ENCODE measurements at regions not wholly inside any gene's neighbourhood (a gene's known extent, or its start where the extent isn't known, plus 50 kb on each side); places are given as distances from the start of the nearest gene placed in this dataset.
A peak's percentile ranks its signal among the peaks of the same experiment; 100 is the strongest.

DNA sequence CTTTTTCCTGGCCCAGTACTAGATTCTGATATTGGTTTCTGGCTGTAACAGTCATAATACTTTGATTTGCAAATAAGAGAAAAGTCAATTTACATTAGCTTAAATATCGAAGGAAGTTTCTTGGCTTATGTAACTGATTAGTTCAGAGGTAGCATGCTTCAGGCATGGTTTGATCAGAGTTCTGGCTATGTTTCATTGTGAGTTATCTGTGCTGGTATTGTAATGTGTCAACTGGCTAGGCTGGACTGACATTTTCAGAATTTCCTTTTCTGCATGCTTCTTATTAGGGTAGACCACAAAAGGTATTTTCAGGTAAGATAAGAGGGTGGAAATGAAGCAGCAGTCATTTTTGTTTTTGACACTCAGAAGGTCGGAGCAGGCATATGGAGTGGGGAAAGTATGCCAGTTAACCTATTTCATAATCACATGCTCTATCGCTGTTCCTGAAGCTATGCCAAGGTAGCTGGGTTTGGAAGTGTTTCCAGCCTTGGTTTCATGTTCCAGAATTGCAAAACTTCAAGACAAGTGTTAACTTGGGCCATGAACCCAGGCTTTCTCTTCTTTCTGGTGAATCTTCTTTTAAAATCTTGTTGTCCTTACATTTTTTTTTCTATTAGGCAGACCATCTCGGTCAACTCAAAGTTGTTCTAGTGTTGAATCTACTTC, 244.9 kb downstream of the DHX35 start:
- Histone ChIP-seq H3K4me1 (ENCODE audit: insufficient read depth, low read length) (no peaks in the 10 kb centered on the region), H3K27ac (ENCODE audit: low read depth, low read length) (no peak overlapping the region), H2AFZ (ENCODE audit: low read length) (no peak overlapping the region), H3K79me2 (ENCODE audit: insufficient read depth, low read length) (no peaks in the 10 kb centered on the region), H3K36me3 (ENCODE audit: insufficient read depth, low read length) (no peaks in the 10 kb centered on the region), H3K4me2 (ENCODE audit: insufficient read depth, low read length) (no peak overlapping the region), H3K9me3 (ENCODE audit: low read depth, low read length) (no peaks in the 10 kb centered on the region), H4K20me1 (ENCODE audit: insufficient read depth, low read length) (no peaks in the 10 kb centered on the region), H3K4me3 (ENCODE audit: insufficient read depth, low read length) (no peak overlapping the region), H3K27me3 (ENCODE audit: insufficient read depth, low read length) (no peaks in the 10 kb centered on the region)
- DNase-seq (ENCODE audit: insufficient read length, low spot score, missing footprints) = no peak
- TF ChIP-seq, protein P1, sequence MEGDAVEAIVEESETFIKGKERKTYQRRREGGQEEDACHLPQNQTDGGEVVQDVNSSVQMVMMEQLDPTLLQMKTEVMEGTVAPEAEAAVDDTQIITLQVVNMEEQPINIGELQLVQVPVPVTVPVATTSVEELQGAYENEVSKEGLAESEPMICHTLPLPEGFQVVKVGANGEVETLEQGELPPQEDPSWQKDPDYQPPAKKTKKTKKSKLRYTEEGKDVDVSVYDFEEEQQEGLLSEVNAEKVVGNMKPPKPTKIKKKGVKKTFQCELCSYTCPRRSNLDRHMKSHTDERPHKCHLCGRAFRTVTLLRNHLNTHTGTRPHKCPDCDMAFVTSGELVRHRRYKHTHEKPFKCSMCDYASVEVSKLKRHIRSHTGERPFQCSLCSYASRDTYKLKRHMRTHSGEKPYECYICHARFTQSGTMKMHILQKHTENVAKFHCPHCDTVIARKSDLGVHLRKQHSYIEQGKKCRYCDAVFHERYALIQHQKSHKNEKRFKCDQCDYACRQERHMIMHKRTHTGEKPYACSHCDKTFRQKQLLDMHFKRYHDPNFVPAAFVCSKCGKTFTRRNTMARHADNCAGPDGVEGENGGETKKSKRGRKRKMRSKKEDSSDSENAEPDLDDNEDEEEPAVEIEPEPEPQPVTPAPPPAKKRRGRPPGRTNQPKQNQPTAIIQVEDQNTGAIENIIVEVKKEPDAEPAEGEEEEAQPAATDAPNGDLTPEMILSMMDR (IDR thresholded peaks at IDR 0.05; ENCODE audit: extremely low read depth, low read depth, low read length) = no peak

DNA sequence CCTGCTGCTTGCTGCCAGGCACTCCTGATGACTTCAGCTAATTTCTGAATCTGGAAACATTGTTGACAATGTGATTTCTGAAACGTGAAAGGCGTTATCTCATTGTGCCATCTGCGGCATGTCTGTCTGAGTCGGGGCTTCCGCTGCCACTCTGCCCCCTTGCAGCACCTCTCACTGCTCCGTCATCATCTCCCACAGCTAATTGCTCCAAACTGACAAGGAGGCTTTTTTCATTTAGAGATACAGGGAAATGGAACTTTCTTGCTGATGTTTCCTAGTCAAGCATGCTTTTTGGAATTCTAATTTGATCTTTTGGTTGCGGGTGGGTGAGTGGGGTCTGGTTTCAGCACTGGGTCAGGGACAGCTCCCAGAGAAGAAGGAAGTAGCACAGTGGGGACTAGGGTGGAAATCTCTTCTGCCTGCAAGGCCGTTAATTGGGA, 233.5 kb downstream of the DHX35 start:
- Histone ChIP-seq H3K36me3 (ENCODE audit: insufficient read depth, low read length) (no peaks in the 10 kb centered on the region), H3K4me2 (ENCODE audit: insufficient read depth, low read length) (no peak overlapping the region), H3K27ac (ENCODE audit: low read depth, low read length) (no peak overlapping the region), H2AFZ (ENCODE audit: low read length) (no peak overlapping the region), H4K20me1 (ENCODE audit: insufficient read depth, low read length) (no peaks in the 10 kb centered on the region), H3K4me3 (ENCODE audit: insufficient read depth, low read length) (no peak overlapping the region), H3K9me3 (ENCODE audit: low read depth, low read length) (no peaks in the 10 kb centered on the region), H3K79me2 (ENCODE audit: insufficient read depth, low read length) (no peaks in the 10 kb centered on the region), H3K4me1 (ENCODE audit: insufficient read depth, low read length) (no peaks in the 10 kb centered on the region), H3K27me3 (ENCODE audit: insufficient read depth, low read length) (no peaks in the 10 kb centered on the region)
- DNase-seq (ENCODE audit: insufficient read length, low spot score, missing footprints) = no peak
- TF ChIP-seq, protein P1 (IDR thresholded peaks at IDR 0.05; ENCODE audit: extremely low read depth, low read depth, low read length) = no peak

DNA sequence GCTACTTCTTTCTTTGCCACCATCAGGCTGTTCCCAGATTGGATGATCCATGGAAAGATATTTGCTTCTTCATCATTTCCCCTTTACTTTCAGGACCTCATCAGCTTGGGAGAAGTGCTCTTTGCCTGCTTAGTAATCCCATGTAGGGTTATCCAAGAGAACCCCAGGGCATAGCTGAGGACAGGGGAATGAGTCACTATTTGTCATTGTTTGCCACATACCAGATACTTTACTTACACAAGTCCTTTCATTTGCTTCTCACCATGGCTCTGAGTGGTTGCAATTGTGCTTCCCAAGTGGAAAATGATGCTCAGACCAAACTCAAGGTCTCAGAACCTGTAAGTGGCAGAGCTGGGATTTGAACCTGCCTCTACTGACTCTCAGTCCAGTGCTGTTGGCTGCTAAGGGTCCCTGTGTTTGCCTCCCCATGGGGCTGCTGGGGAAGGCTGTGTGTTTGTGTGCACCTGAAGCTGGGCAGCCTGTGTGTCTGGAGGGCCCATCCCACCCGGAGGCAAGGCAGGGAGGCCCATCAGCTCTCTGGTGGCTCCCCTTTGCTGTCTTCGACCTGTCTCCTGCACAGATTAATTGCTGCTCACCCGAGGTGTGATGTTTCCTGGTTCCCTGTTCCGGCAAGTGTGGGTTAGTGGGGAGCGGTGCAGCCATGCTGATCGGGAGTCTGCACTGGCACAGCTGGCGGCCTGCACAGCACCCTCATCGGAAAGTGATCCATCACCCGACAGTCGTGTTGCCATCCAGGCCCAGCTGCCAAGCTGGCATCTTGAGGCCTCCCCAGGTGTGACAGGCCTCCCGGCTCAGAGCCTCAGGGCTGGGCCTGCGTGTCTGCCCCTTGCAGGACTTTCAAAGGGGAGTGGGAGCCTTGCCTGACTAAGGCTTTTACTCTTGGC, 228.8 kb downstream of the DHX35 start:
- Histone ChIP-seq H3K4me3 (ENCODE audit: insufficient read depth, low read length) (no peak overlapping the region), H3K9me3 (ENCODE audit: low read depth, low read length) (no peaks in the 10 kb centered on the region), H4K20me1 (ENCODE audit: insufficient read depth, low read length) (no peaks in the 10 kb centered on the region), H3K4me1 (ENCODE audit: insufficient read depth, low read length) (no peaks in the 10 kb centered on the region), H3K4me2 (ENCODE audit: insufficient read depth, low read length) (no peak overlapping the region), H3K79me2 (ENCODE audit: insufficient read depth, low read length) (no peaks in the 10 kb centered on the region), H3K27ac (ENCODE audit: low read depth, low read length) (no peak overlapping the region), H3K27me3 (ENCODE audit: insufficient read depth, low read length) (no peaks in the 10 kb centered on the region), H2AFZ (ENCODE audit: low read length) (no peak overlapping the region), H3K36me3 (ENCODE audit: insufficient read depth, low read length) (no peaks in the 10 kb centered on the region)
- TF ChIP-seq, protein P1 (IDR thresholded peaks at IDR 0.05; ENCODE audit: extremely low read depth, low read depth, low read length) = no peak
- DNase-seq (ENCODE audit: insufficient read length, low spot score, missing footprints) = peak; percentile 77

DNA sequence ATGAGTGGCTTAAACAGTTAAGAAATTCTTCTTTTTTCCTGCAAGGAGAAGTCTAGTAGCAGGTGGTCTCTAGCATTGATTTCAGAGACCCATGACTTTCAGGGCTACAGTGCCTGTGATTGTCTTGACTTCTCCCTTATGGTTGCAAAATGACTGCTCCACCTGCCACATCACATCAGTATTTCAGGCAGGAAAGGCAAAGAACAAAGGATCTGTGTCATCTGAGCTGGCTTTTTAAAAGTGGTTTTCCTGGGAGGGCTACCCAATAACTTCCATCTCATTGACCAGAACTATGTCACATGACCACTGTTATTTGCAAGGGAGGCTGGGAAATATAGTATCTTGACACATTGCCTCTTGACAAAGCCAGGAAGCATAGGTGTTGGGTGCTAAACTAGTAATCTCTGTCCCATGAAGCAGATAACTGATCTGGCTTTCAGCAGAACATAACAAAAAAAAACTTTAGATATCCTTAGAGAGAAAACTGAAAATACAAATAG, 226.2 kb downstream of the DHX35 start:
- Histone ChIP-seq H3K27me3 (ENCODE audit: insufficient read depth, low read length) (no peaks in the 10 kb centered on the region), H4K20me1 (ENCODE audit: insufficient read depth, low read length) (no peaks in the 10 kb centered on the region), H3K9me3 (ENCODE audit: low read depth, low read length) (no peaks in the 10 kb centered on the region), H2AFZ (ENCODE audit: low read length) (no peak overlapping the region), H3K4me1 (ENCODE audit: insufficient read depth, low read length) (no peaks in the 10 kb centered on the region), H3K36me3 (ENCODE audit: insufficient read depth, low read length) (no peaks in the 10 kb centered on the region), H3K27ac (ENCODE audit: low read depth, low read length) (no peak overlapping the region), H3K4me3 (ENCODE audit: insufficient read depth, low read length) (no peak overlapping the region), H3K79me2 (ENCODE audit: insufficient read depth, low read length) (no peaks in the 10 kb centered on the region), H3K4me2 (ENCODE audit: insufficient read depth, low read length) (no peak overlapping the region)
- DNase-seq (ENCODE audit: insufficient read length, low spot score, missing footprints) = no peak
- TF ChIP-seq, protein P1 (IDR thresholded peaks at IDR 0.05; ENCODE audit: extremely low read depth, low read depth, low read length) = no peak
